ENCODE measurements at regions not wholly inside any gene's neighbourhood (a gene's known extent, or its start where the extent isn't known, plus 50 kb on each side); places are given as distances from the start of the nearest gene placed in this dataset.

DNA sequence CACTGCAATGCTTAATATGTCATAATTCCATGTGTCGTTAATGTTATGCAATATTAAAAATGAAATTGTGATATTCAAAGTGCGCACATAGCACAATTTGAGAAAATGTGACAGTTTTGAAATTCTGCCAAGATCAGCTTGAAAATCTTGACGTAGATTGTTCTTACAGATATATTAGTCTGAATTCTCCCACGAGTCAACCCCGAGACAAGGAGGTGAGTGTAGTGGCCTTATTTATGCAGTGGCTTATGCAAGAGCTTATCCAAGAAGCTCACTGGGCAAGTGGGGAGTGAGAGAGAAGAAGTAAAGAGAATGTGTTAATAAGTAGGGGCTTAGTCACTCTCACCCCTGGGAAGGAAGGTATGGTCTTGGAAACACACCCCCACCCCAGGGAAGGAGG, 286.1 kb upstream of the STS start:
- Histone ChIP-seq H3K9me3 (ENCODE audit: insufficient read depth, low read depth, low read length) (no peaks in the 10 kb centered on the region), H3K36me3 (ENCODE audit: control insufficient read depth in 1 of 2, insufficient read depth in 2 of 2, low read length in 2 of 2) (no peaks in the 10 kb centered on the region), H2AK5ac (ENCODE audit: low read length) (no peak overlapping the region), H4K12ac (ENCODE audit: low read depth, low read length) (no peak overlapping the region), H3K27ac (ENCODE audit: low read depth, low read length) (no peak overlapping the region), H2BK12ac (ENCODE audit: low read length) (no peak overlapping the region), H4K91ac (ENCODE audit: low read depth, low read length) (no peak overlapping the region), H2BK120ac (ENCODE audit: insufficient read depth, low read length, poor library complexity) (no peak overlapping the region), H3K79me2 (ENCODE audit: control insufficient read depth, insufficient read depth, low read length, poor library complexity) (no peaks in the 10 kb centered on the region), H3K4ac (ENCODE audit: low read depth, low read length) (no peak overlapping the region), H3K27me3 (ENCODE audit: insufficient read depth, low read length) (no peaks in the 10 kb centered on the region), H3K14ac (ENCODE audit: low read length) (no peak overlapping the region), H3K4me3 (ENCODE audit: low read depth, low read length) (no peak overlapping the region), H3K4me1 (ENCODE audit: control insufficient read depth in 1 of 2, insufficient read depth in 2 of 2, low read length in 2 of 2) (no peaks in the 10 kb centered on the region), H2AFZ (ENCODE audit: insufficient read depth, low read length, poor library complexity) (no peak overlapping the region), H3K79me1 (ENCODE audit: low read length) (no peaks in the 10 kb centered on the region), H3K23ac (ENCODE audit: low read length) (no peak overlapping the region), H3K4me2 (ENCODE audit: low read length) (no peak overlapping the region), H4K8ac (ENCODE audit: low read depth, low read length) (no peak overlapping the region), H3K18ac (ENCODE audit: low read length) (no peak overlapping the region), H2BK5ac (ENCODE audit: low read depth, low read length, poor library complexity) (no peak overlapping the region), H3K9ac (ENCODE audit: low read length) (no peak overlapping the region)
- WGBS (ENCODE audit: extremely low coverage, insufficient coverage, insufficient read length), result no CpG with 5 or more reads among the region's 5 CpGs
- no peak for DNase-seq

DNA sequence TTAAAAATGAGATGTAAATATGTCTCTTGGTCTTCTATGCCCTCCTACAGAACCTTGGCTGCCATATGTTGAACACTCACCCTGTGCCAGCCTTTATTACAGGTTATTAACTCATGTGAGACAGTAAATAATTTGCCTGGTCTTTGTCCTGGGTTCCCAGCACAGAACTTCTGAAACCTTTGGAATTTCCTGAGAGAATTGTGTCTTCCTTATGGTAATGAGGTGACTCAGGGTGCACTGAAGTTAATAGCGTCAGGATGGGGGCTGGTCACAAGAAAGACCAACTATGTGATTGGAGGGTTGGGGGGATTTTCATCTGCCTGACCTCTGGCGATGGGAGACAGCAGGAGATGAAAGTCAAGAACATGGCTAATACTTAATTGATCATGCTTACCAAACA, 289.8 kb upstream of the STS start:
- Histone ChIP-seq H4K91ac (ENCODE audit: low read depth, low read length) (no peak overlapping the region), H3K4me1 (ENCODE audit: control insufficient read depth in 1 of 2, insufficient read depth in 2 of 2, low read length in 2 of 2) (no peaks in the 10 kb centered on the region), H3K27ac (ENCODE audit: low read depth, low read length) (no peak overlapping the region), H2AK5ac (ENCODE audit: low read length) (no peak overlapping the region), H2BK12ac (ENCODE audit: low read length) (no peak overlapping the region), H3K9me3 (ENCODE audit: insufficient read depth, low read depth, low read length) (no peaks in the 10 kb centered on the region), H3K27me3 (ENCODE audit: insufficient read depth, low read length) (no peaks in the 10 kb centered on the region), H3K4me3 (ENCODE audit: low read depth, low read length) (no peak overlapping the region), H3K4ac (ENCODE audit: low read depth, low read length) (no peak overlapping the region), H3K4me2 (ENCODE audit: low read length) (no peak overlapping the region), H3K18ac (ENCODE audit: low read length) (no peak overlapping the region), H3K79me2 (ENCODE audit: control insufficient read depth, insufficient read depth, low read length, poor library complexity) (no peaks in the 10 kb centered on the region), H3K9ac (ENCODE audit: low read length) (no peak overlapping the region), H4K8ac (ENCODE audit: low read depth, low read length) (no peak overlapping the region), H3K36me3 (ENCODE audit: control insufficient read depth in 1 of 2, insufficient read depth in 2 of 2, low read length in 2 of 2) (no peaks in the 10 kb centered on the region), H4K12ac (ENCODE audit: low read depth, low read length) (no peak overlapping the region), H2AFZ (ENCODE audit: insufficient read depth, low read length, poor library complexity) (no peak overlapping the region), H2BK120ac (ENCODE audit: insufficient read depth, low read length, poor library complexity) (no peak overlapping the region), H2BK5ac (ENCODE audit: low read depth, low read length, poor library complexity) (no peak overlapping the region), H3K23ac (ENCODE audit: low read length) (no peak overlapping the region), H3K14ac (ENCODE audit: low read length) (no peak overlapping the region), H3K79me1 (ENCODE audit: low read length) (no peaks in the 10 kb centered on the region)
- DNase-seq, result no peak
- no CpG with 5 or more reads among the region's 2 CpGs for WGBS (ENCODE audit: extremely low coverage, insufficient coverage, insufficient read length)

GRCh38 chrX:6856471-6856870, 291.0 kb upstream of the STS start:
- no peak overlapping the region for H3K23ac ChIP-seq (ENCODE audit: low read length)
- H3K4me2 ChIP-seq (ENCODE audit: low read length), result no peak overlapping the region
- no peaks in the 10 kb centered on the region for H3K27me3 ChIP-seq (ENCODE audit: insufficient read depth, low read length)
- H4K91ac ChIP-seq (ENCODE audit: low read depth, low read length), result no peak overlapping the region
- H3K4me1 ChIP-seq (ENCODE audit: control insufficient read depth in 1 of 2, insufficient read depth in 2 of 2, low read length in 2 of 2), result no peaks in the 10 kb centered on the region
- H3K79me1 ChIP-seq (ENCODE audit: low read length), result no peaks in the 10 kb centered on the region
- no peak overlapping the region for H2BK120ac ChIP-seq (ENCODE audit: insufficient read depth, low read length, poor library complexity)
- no peak overlapping the region for H3K18ac ChIP-seq (ENCODE audit: low read length)
- no peak overlapping the region for H4K12ac ChIP-seq (ENCODE audit: low read depth, low read length)
- no peak overlapping the region for H3K14ac ChIP-seq (ENCODE audit: low read length)
- H3K27ac ChIP-seq (ENCODE audit: low read depth, low read length), result no peak overlapping the region
- no peak overlapping the region for H3K9ac ChIP-seq (ENCODE audit: low read length)
- H2AK5ac ChIP-seq (ENCODE audit: low read length), result no peak overlapping the region
- H4K8ac ChIP-seq (ENCODE audit: low read depth, low read length), result no peak overlapping the region
- H3K9me3 ChIP-seq (ENCODE audit: insufficient read depth, low read depth, low read length), result no peaks in the 10 kb centered on the region
- no peaks in the 10 kb centered on the region for H3K79me2 ChIP-seq (ENCODE audit: control insufficient read depth, insufficient read depth, low read length, poor library complexity)
- DNase-seq, result no peak
- WGBS (ENCODE audit: extremely low coverage, insufficient coverage, insufficient read length), result no CpG with 5 or more reads among the region's 6 CpGs
- H3K4ac ChIP-seq (ENCODE audit: low read depth, low read length), result no peak overlapping the region
- H2BK12ac ChIP-seq (ENCODE audit: low read length), result no peak overlapping the region
- no peak overlapping the region for H2BK5ac ChIP-seq (ENCODE audit: low read depth, low read length, poor library complexity)
- no peak overlapping the region for H2AFZ ChIP-seq (ENCODE audit: insufficient read depth, low read length, poor library complexity)
- no peaks in the 10 kb centered on the region for H3K36me3 ChIP-seq (ENCODE audit: control insufficient read depth in 1 of 2, insufficient read depth in 2 of 2, low read length in 2 of 2)
- H3K4me3 ChIP-seq (ENCODE audit: low read depth, low read length), result no peak overlapping the region

- Histone ChIP-seq H2AK5ac (ENCODE audit: low read length) (no peak overlapping the region), H3K4me1 (ENCODE audit: control insufficient read depth in 1 of 2, insufficient read depth in 2 of 2, low read length in 2 of 2) (no peaks in the 10 kb centered on the region), H3K4me2 (ENCODE audit: low read length) (no peak overlapping the region), H3K79me1 (ENCODE audit: low read length) (peaks cover 2% of the 10 kb centered on the region), H3K4ac (ENCODE audit: low read depth, low read length) (no peak overlapping the region), H4K12ac (ENCODE audit: low read depth, low read length) (no peak overlapping the region), H3K4me3 (ENCODE audit: low read depth, low read length) (no peak overlapping the region), H3K27ac (ENCODE audit: low read depth, low read length) (peak overlapping the region; percentile 10), H2BK5ac (ENCODE audit: low read depth, low read length, poor library complexity) (no peak overlapping the region), H3K36me3 (ENCODE audit: control insufficient read depth in 1 of 2, insufficient read depth in 2 of 2, low read length in 2 of 2) (no peaks in the 10 kb centered on the region), H3K14ac (ENCODE audit: low read length) (no peak overlapping the region), H2BK12ac (ENCODE audit: low read length) (no peak overlapping the region), H2AFZ (ENCODE audit: insufficient read depth, low read length, poor library complexity) (no peak overlapping the region), H3K18ac (ENCODE audit: low read length) (no peak overlapping the region), H3K79me2 (ENCODE audit: control insufficient read depth, insufficient read depth, low read length, poor library complexity) (no peaks in the 10 kb centered on the region), H3K9ac (ENCODE audit: low read length) (no peak overlapping the region), H3K23ac (ENCODE audit: low read length) (no peak overlapping the region), H4K91ac (ENCODE audit: low read depth, low read length) (no peak overlapping the region), H3K9me3 (ENCODE audit: insufficient read depth, low read depth, low read length) (no peaks in the 10 kb centered on the region), H4K8ac (ENCODE audit: low read depth, low read length) (no peak overlapping the region), H3K27me3 (ENCODE audit: insufficient read depth, low read length) (no peaks in the 10 kb centered on the region), H2BK120ac (ENCODE audit: insufficient read depth, low read length, poor library complexity) (no peak overlapping the region)
- WGBS (ENCODE audit: extremely low coverage, insufficient coverage, insufficient read length), result no CpG with 5 or more reads among the region's 3 CpGs
- no peak for DNase-seq
Observed at GRCh38 chrX:6852869-6853268, 294.6 kb upstream of the STS start.
